Neural cell (in vitro differentiated cells): ENCODE measurements at regions not wholly inside any gene's neighbourhood (a gene's known extent, or its start where the extent isn't known, plus 50 kb on each side); places are given as distances from the start of the nearest gene placed in this dataset.
"Not testable (repeated sequence)": the region's sequence is repeated elsewhere in the genome, so short reads cannot be mapped to it uniquely, and the experiment has no call there.

Experiments
- H2AFZ ChIP-seq: fragments of 200-600, 300-800 bp; sonication (generic), shearing (Covaris generic); 2 replicates; pipeline ENCODE4 v1.6.0; 2014; ENCODE audit warnings: low read depth, mild to moderate bottlenecking, antibody characterized with exemption, low read length, moderate library complexity
- H3F3A ChIP-seq: fragments of 200-600 bp; shearing (Covaris generic); 2 replicates; pipeline ENCODE4 v1.6.1; 2016; ENCODE audit warnings: mild to moderate bottlenecking, moderate library complexity, mixed read lengths, antibody characterized with exemption, low read length; ENCODE audit not compliant: insufficient read depth, poor library complexity, severe bottlenecking
- H3K27ac ChIP-seq: fragments of 200-600, 300-800 bp; sonication (generic), shearing (Covaris generic); 2 replicates; pipeline ENCODE4 v1.5.1; 2014; ENCODE audit warnings: mild to moderate bottlenecking, low read length, moderate library complexity
- H3K27me3 ChIP-seq: fragments of 300-800, 200-600 bp; sonication (generic), shearing (Covaris generic); 2 replicates; pipeline ENCODE4 v1.6.0; 2014; ENCODE audit warnings: mild to moderate bottlenecking, low read depth, low read length, moderate library complexity; ENCODE audit not compliant: insufficient read depth
- H3K36me3 ChIP-seq: fragments of 300-800, 200-600 bp; sonication (generic), shearing (Covaris generic); 2 replicates; pipeline ENCODE4 v1.5.1; 2014; ENCODE audit warnings: mild to moderate bottlenecking, antibody characterized with exemption, low read length, moderate library complexity; ENCODE audit not compliant: insufficient read depth
- H3K4me2 ChIP-seq: fragments of 300-800, 200-600 bp; sonication (generic), shearing (Covaris generic); 2 replicates; pipeline ENCODE4 v1.6.0; 2014; ENCODE audit warnings: mild to moderate bottlenecking, low read length
- H3K4me3 ChIP-seq: fragments of 300-800, 200-600 bp; sonication (generic), shearing (Covaris generic); 2 replicates; pipeline ENCODE4 v1.5.1; 2014; ENCODE audit warnings: mild to moderate bottlenecking, low read length, moderate library complexity
- H3K79me2 ChIP-seq: fragments of 200-600 bp; shearing (Covaris generic); replicated peaks from 2 replicates; pipeline ENCODE4 v1.6.0; 2014; ENCODE audit warnings: mild to moderate bottlenecking, low read length, moderate library complexity; ENCODE audit not compliant: insufficient read depth
- H3K9ac ChIP-seq: fragments of 300-800, 200-600 bp; sonication (generic), shearing (Covaris generic); 2 replicates; pipeline ENCODE4 v1.6.1; 2016; ENCODE audit warnings: mild to moderate bottlenecking, low read length, mixed read lengths
- H3K9me2 ChIP-seq: fragments of 200-600 bp; shearing (Covaris generic); 2 replicates; pipeline ENCODE4 v1.6.1; 2016; ENCODE audit warnings: mild to moderate bottlenecking, low read length, mixed read lengths; ENCODE audit not compliant: insufficient read depth
- H3K9me3 ChIP-seq: fragments of 200-600, 300-800 bp; sonication (generic), shearing (Covaris generic); 2 replicates; pipeline ENCODE4 v1.6.1; 2016; ENCODE audit warnings: mild to moderate bottlenecking, mixed run types, low read length, moderate library complexity, mixed read lengths
- H4K20me1 ChIP-seq: fragments of 200-600 bp; shearing (Covaris generic); 2 replicates; pipeline ENCODE4 v1.6.1; 2016; ENCODE audit warnings: mild to moderate bottlenecking, mixed run types; ENCODE audit not compliant: insufficient read depth
- EP300 ChIP-seq: fragments of 450-650 bp; conservative IDR thresholded peaks from 2 replicates; pipeline ENCODE4 v1.6.1; 2014; ENCODE audit warnings: antibody characterized with exemption, mild to moderate bottlenecking, moderate library complexity; ENCODE audit not compliant: poor library complexity, severe bottlenecking
- MXI1 ChIP-seq: fragments of 450-650 bp; conservative IDR thresholded peaks from 2 replicates; pipeline ENCODE4 v1.6.1; 2014; ENCODE audit warnings: antibody characterized with exemption, mild to moderate bottlenecking; ENCODE audit not compliant: poor library complexity, severe bottlenecking
- POLR2AphosphoS5 ChIP-seq: IDR thresholded peaks from 2 replicates; pipeline ENCODE4 v1.6.1; 2012
- RAD21 ChIP-seq: fragments of 450-650 bp; conservative IDR thresholded peaks from 2 replicates; pipeline ENCODE4 v1.6.1; 2014; ENCODE audit warnings: antibody characterized with exemption, mild to moderate bottlenecking, moderate library complexity
- SMC3 ChIP-seq: fragments of 450-650 bp; conservative IDR thresholded peaks from 2 replicates; pipeline ENCODE4 v1.6.1; 2014; ENCODE audit warnings: antibody characterized with exemption, mild to moderate bottlenecking, moderate library complexity; ENCODE audit not compliant: poor library complexity
- TAF1 ChIP-seq: IDR thresholded peaks from 2 replicates; pipeline ENCODE4 v1.6.1; 2012; ENCODE audit warnings: low read depth
- TF ChIP-seq, protein P1 (sequence below): fragments of 450-650 bp; IDR thresholded peaks from 2 replicates; pipeline ENCODE4 v1.5.1; 2014; ENCODE audit warnings: antibody characterized with exemption, mild to moderate bottlenecking, moderate library complexity; ENCODE audit not compliant: poor library complexity, severe bottlenecking

DNA sequence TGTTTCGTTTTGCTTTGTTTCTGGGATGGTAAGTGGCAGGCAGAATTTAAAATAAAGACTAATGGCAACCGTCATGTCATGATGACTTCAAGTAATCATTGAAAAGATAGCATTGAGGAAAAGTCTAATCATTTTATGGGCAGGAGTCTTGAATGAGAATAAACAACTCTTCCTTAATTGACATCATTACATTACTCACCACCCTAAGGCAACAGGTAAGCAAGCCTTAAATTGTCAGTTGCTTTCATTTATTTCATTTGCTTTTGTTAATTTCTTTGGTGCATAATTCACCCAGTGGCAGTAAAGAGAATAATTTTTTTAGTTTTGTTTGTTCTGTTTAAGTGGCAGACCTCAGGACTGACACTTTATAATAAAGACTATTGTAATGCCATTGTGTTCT is 669.0 kb downstream of the RWDD3 start:
- Histone ChIP-seq H3F3A (no peaks in the 10 kb centered on the region), H4K20me1 (no peaks in the 10 kb centered on the region), H3K27ac (no peak overlapping the region), H3K27me3 (no peaks in the 10 kb centered on the region), H3K36me3 (no peaks in the 10 kb centered on the region), H3K79me2 (no peaks in the 10 kb centered on the region), H3K9me3 (peaks cover under 1% of the 10 kb centered on the region), H2AFZ (no peak overlapping the region), H3K4me2 (no peak overlapping the region), H3K9me2 (no peaks in the 10 kb centered on the region), H3K4me3 (no peak overlapping the region), H3K9ac (no peak overlapping the region)
- TF ChIP-seq RAD21 = no peak
- TF ChIP-seq SMC3 = no peak
- TF ChIP-seq MXI1 = no peak
- TF ChIP-seq, protein P1, sequence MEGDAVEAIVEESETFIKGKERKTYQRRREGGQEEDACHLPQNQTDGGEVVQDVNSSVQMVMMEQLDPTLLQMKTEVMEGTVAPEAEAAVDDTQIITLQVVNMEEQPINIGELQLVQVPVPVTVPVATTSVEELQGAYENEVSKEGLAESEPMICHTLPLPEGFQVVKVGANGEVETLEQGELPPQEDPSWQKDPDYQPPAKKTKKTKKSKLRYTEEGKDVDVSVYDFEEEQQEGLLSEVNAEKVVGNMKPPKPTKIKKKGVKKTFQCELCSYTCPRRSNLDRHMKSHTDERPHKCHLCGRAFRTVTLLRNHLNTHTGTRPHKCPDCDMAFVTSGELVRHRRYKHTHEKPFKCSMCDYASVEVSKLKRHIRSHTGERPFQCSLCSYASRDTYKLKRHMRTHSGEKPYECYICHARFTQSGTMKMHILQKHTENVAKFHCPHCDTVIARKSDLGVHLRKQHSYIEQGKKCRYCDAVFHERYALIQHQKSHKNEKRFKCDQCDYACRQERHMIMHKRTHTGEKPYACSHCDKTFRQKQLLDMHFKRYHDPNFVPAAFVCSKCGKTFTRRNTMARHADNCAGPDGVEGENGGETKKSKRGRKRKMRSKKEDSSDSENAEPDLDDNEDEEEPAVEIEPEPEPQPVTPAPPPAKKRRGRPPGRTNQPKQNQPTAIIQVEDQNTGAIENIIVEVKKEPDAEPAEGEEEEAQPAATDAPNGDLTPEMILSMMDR = no peak

DNA sequence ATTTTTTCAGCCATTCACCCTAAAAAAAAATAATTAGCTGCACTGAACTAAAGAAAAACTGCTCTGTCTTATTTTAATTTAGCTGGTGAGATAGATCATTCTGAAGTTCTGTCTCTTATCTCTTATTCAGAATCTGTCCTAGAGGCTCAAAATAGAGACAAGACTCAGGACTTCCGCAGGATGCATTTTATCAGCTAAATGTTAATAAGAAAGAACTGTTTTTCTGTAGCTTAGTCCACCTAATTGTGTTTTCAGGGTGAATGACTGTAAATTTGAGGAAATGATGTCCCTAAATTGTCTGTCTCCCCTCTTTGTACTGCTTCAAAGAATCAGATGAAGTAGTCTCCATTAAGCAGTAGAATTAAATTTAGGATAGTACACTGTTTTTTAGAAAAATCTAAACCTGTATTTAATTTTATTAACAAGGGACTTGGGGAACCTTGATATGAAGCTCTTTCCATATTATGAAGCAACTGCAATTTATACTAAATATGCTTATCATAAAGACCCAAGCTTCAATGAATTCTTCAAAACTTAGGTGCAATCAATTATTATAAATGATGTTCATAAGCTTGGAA is 671.9 kb downstream of the RWDD3 start:
- no peak for TF ChIP-seq TAF1
- no peak for TF ChIP-seq SMC3
- TF ChIP-seq MXI1 = no peak
- TF ChIP-seq EP300 = no peak
- TF ChIP-seq POLR2AphosphoS5 = no peak
- TF ChIP-seq, protein P1 = no peak

DNA sequence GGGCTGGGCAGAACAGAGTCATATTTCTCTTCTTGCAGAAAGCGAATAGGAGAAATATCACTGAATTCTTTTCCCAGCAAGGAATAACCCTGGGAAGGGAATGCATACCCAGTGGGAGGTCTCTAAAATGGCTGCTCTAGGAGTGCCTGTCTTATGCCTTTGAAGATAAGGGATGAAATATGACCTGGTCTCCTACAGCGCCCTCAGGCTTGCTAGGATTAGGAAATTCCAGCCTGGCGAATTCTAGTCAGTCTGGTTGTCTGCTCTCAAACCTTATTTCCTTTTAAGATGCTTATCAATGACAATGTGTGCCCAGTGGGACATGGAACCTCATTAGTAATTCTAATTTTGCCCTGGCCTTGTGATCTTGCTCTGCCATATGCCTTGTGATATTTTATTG is 677.7 kb downstream of the RWDD3 start:
- not testable (repeated sequence) for H3K9me3 ChIP-seq, H3K27ac ChIP-seq

More for the DNA sequence above, 671.9 kb downstream of the RWDD3 start:
- Histone ChIP-seq H3K4me3 (no peak overlapping the region), H3K9me2 (no peaks in the 10 kb centered on the region), H4K20me1 (no peaks in the 10 kb centered on the region), H2AFZ (no peak overlapping the region), H3F3A (no peaks in the 10 kb centered on the region), H3K9me3 (no peaks in the 10 kb centered on the region), H3K4me2 (no peak overlapping the region), H3K79me2 (no peaks in the 10 kb centered on the region), H3K27ac (no peak overlapping the region), H3K36me3 (no peaks in the 10 kb centered on the region), H3K27me3 (no peaks in the 10 kb centered on the region), H3K9ac (no peak overlapping the region)

More for the DNA sequence above, 677.7 kb downstream of the RWDD3 start:
- H3F3A ChIP-seq, H3K27me3 ChIP-seq, H4K20me1 ChIP-seq, H3K79me2 ChIP-seq, H3K4me3 ChIP-seq, H3K4me2 ChIP-seq, H3K36me3 ChIP-seq, H2AFZ ChIP-seq, H3K9me2 ChIP-seq, H3K9ac ChIP-seq: not testable (repeated sequence)
